ENCODE measurements at regions not wholly inside any gene's neighbourhood (a gene's known extent, or its start where the extent isn't known, plus 50 kb on each side); places are given as distances from the start of the nearest gene placed in this dataset.

DNA sequence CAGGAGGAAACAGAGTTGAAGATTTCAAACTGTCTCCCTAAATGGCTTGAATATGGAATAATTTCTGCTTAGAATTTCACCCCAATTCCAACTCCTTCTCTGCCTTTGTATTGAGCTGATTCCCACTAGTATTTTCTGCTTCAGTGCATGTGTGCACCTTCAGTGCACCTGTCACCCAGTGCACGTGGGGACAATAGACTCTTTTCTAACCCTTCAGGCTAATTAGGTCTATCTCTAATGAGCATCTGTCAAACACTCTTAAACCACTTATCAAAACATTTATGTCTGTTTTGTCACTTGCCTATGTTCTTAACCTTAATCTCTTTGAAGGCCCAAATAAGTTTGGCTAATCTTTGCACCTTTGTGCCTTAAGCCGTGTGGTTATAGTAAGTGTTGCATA is 232.0 kb upstream of the NETO1 start:
- Histone ChIP-seq H3K4me3 (no peak overlapping the region), H3K79me2 (replicated peaks; ENCODE audit: insufficient read depth) (no peaks in the 10 kb centered on the region), H3K36me3 (ENCODE audit: insufficient read depth) (no peaks in the 10 kb centered on the region), H3F3A (replicated peaks; ENCODE audit: low read depth) (no peaks in the 10 kb centered on the region), H3K4me2 (no peak overlapping the region), H3K9me2 (ENCODE audit: insufficient read depth) (no peaks in the 10 kb centered on the region), H4K20me1 (replicated peaks; ENCODE audit: insufficient read depth) (no peaks in the 10 kb centered on the region), H3K27me3 (ENCODE audit: insufficient read depth) (no peaks in the 10 kb centered on the region), H3K4me1 (ENCODE audit: insufficient read depth) (peaks cover 8% of the 10 kb centered on the region; the same call in 1 of the 2 replicates), H2AFZ (no peak overlapping the region), H3K27ac (ENCODE audit: low read depth) (no peak overlapping the region)
- Mint-ChIP-seq H3K4me1 (peaks cover 12% of the 10 kb centered on the region; the same call in 2 of the 3 replicates), H3K4me3 (no peak overlapping the region), H3K9me3 (no peaks in the 10 kb centered on the region), H3K27ac (no peak overlapping the region), H3K36me3 (ENCODE audit: low read depth) (no peaks in the 10 kb centered on the region), H3K27me3 (ENCODE audit: insufficient read depth, low read depth, poor library complexity) (no peaks in the 10 kb centered on the region)
- ATAC-seq (no peak), DNase-seq (ENCODE audit: low spot score) (no peak)
- TF ChIP-seq, protein P1, sequence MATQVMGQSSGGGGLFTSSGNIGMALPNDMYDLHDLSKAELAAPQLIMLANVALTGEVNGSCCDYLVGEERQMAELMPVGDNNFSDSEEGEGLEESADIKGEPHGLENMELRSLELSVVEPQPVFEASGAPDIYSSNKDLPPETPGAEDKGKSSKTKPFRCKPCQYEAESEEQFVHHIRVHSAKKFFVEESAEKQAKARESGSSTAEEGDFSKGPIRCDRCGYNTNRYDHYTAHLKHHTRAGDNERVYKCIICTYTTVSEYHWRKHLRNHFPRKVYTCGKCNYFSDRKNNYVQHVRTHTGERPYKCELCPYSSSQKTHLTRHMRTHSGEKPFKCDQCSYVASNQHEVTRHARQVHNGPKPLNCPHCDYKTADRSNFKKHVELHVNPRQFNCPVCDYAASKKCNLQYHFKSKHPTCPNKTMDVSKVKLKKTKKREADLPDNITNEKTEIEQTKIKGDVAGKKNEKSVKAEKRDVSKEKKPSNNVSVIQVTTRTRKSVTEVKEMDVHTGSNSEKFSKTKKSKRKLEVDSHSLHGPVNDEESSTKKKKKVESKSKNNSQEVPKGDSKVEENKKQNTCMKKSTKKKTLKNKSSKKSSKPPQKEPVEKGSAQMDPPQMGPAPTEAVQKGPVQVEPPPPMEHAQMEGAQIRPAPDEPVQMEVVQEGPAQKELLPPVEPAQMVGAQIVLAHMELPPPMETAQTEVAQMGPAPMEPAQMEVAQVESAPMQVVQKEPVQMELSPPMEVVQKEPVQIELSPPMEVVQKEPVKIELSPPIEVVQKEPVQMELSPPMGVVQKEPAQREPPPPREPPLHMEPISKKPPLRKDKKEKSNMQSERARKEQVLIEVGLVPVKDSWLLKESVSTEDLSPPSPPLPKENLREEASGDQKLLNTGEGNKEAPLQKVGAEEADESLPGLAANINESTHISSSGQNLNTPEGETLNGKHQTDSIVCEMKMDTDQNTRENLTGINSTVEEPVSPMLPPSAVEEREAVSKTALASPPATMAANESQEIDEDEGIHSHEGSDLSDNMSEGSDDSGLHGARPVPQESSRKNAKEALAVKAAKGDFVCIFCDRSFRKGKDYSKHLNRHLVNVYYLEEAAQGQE (IDR thresholded peaks at IDR 0.05; ENCODE audit: unreplicated experiment) = no peak

DNA sequence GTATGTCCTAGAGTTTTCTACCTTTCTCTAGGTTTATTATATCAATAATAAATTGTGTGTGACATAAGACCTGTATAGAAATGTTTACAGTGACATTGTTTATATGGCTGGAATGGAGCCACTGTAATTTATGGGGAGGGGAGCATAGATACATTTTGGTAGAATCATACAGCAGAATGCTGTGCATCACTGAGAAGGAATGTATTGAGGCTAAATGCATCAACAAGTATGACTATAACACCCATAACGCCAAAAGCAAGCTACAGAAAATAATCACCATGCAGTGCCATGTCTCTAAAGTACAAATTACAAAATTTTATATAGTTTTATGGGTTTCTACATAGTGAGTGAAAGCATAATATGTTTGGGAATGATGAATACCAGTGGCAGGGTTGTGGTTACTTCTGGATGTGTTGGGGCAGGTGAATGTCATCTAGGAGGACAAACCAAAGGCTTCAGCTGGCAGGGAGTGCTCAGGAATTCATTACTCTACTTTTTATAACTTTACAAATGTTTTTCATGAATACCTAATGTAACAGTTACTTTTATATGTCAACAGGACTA is 226.0 kb upstream of the NETO1 start:
- Histone ChIP-seq H3K36me3 (ENCODE audit: insufficient read depth) (no peaks in the 10 kb centered on the region), H3K4me2 (no peak overlapping the region), H3K27ac (ENCODE audit: low read depth) (no peak overlapping the region), H3K4me3 (no peak overlapping the region), H3K9me2 (ENCODE audit: insufficient read depth) (0 out of 2 replicates have a peak, but pooled peaks cover 3% of the 10 kb centered on the region), H3F3A (replicated peaks; ENCODE audit: low read depth) (no peaks in the 10 kb centered on the region), H3K27me3 (ENCODE audit: insufficient read depth) (no peaks in the 10 kb centered on the region), H3K79me2 (replicated peaks; ENCODE audit: insufficient read depth) (no peaks in the 10 kb centered on the region), H4K20me1 (replicated peaks; ENCODE audit: insufficient read depth) (no peaks in the 10 kb centered on the region), H2AFZ (no peak overlapping the region), H3K4me1 (ENCODE audit: insufficient read depth) (no peaks in the 10 kb centered on the region)
- Mint-ChIP-seq H3K36me3 (ENCODE audit: low read depth) (no peaks in the 10 kb centered on the region; the same call in 2 of the 3 replicates), H3K27me3 (ENCODE audit: insufficient read depth, low read depth, poor library complexity) (peaks cover 2% of the 10 kb centered on the region), H3K9me3 (peaks cover 3% of the 10 kb centered on the region; the same call in 2 of the 3 replicates), H3K27ac (no peak overlapping the region), H3K4me1 (no peaks in the 10 kb centered on the region), H3K4me3 (no peak overlapping the region)
- DNase-seq (ENCODE audit: low spot score) = no peak
- ATAC-seq = no peak
- TF ChIP-seq STAT1 (IDR thresholded peaks at IDR 0.05; ENCODE audit: unreplicated experiment) = no peak
- no peak for TF ChIP-seq POLR2AphosphoS5 (IDR thresholded peaks at IDR 0.05; ENCODE audit: low read depth)
- TF ChIP-seq EZH2 (IDR thresholded peaks at IDR 0.05; ENCODE audit: low read depth, unreplicated experiment) = no peak
- TF ChIP-seq EZH2phosphoT487 (IDR thresholded peaks at IDR 0.05; ENCODE audit: unreplicated experiment) = no peak
- no peak for TF ChIP-seq NANOG (IDR thresholded peaks at IDR 0.05; ENCODE audit: borderline replicate concordance)
- TF ChIP-seq, protein P2, sequence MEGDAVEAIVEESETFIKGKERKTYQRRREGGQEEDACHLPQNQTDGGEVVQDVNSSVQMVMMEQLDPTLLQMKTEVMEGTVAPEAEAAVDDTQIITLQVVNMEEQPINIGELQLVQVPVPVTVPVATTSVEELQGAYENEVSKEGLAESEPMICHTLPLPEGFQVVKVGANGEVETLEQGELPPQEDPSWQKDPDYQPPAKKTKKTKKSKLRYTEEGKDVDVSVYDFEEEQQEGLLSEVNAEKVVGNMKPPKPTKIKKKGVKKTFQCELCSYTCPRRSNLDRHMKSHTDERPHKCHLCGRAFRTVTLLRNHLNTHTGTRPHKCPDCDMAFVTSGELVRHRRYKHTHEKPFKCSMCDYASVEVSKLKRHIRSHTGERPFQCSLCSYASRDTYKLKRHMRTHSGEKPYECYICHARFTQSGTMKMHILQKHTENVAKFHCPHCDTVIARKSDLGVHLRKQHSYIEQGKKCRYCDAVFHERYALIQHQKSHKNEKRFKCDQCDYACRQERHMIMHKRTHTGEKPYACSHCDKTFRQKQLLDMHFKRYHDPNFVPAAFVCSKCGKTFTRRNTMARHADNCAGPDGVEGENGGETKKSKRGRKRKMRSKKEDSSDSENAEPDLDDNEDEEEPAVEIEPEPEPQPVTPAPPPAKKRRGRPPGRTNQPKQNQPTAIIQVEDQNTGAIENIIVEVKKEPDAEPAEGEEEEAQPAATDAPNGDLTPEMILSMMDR (conservative IDR thresholded peaks at IDR 0.05; ENCODE audit: low read depth in 2 of 2) = no peak
- TF ChIP-seq CREB1 (CRISPR knock-in tag; IDR thresholded peaks at IDR 0.05; ENCODE audit: low read depth) = no peak
- TF ChIP-seq, protein P3, sequence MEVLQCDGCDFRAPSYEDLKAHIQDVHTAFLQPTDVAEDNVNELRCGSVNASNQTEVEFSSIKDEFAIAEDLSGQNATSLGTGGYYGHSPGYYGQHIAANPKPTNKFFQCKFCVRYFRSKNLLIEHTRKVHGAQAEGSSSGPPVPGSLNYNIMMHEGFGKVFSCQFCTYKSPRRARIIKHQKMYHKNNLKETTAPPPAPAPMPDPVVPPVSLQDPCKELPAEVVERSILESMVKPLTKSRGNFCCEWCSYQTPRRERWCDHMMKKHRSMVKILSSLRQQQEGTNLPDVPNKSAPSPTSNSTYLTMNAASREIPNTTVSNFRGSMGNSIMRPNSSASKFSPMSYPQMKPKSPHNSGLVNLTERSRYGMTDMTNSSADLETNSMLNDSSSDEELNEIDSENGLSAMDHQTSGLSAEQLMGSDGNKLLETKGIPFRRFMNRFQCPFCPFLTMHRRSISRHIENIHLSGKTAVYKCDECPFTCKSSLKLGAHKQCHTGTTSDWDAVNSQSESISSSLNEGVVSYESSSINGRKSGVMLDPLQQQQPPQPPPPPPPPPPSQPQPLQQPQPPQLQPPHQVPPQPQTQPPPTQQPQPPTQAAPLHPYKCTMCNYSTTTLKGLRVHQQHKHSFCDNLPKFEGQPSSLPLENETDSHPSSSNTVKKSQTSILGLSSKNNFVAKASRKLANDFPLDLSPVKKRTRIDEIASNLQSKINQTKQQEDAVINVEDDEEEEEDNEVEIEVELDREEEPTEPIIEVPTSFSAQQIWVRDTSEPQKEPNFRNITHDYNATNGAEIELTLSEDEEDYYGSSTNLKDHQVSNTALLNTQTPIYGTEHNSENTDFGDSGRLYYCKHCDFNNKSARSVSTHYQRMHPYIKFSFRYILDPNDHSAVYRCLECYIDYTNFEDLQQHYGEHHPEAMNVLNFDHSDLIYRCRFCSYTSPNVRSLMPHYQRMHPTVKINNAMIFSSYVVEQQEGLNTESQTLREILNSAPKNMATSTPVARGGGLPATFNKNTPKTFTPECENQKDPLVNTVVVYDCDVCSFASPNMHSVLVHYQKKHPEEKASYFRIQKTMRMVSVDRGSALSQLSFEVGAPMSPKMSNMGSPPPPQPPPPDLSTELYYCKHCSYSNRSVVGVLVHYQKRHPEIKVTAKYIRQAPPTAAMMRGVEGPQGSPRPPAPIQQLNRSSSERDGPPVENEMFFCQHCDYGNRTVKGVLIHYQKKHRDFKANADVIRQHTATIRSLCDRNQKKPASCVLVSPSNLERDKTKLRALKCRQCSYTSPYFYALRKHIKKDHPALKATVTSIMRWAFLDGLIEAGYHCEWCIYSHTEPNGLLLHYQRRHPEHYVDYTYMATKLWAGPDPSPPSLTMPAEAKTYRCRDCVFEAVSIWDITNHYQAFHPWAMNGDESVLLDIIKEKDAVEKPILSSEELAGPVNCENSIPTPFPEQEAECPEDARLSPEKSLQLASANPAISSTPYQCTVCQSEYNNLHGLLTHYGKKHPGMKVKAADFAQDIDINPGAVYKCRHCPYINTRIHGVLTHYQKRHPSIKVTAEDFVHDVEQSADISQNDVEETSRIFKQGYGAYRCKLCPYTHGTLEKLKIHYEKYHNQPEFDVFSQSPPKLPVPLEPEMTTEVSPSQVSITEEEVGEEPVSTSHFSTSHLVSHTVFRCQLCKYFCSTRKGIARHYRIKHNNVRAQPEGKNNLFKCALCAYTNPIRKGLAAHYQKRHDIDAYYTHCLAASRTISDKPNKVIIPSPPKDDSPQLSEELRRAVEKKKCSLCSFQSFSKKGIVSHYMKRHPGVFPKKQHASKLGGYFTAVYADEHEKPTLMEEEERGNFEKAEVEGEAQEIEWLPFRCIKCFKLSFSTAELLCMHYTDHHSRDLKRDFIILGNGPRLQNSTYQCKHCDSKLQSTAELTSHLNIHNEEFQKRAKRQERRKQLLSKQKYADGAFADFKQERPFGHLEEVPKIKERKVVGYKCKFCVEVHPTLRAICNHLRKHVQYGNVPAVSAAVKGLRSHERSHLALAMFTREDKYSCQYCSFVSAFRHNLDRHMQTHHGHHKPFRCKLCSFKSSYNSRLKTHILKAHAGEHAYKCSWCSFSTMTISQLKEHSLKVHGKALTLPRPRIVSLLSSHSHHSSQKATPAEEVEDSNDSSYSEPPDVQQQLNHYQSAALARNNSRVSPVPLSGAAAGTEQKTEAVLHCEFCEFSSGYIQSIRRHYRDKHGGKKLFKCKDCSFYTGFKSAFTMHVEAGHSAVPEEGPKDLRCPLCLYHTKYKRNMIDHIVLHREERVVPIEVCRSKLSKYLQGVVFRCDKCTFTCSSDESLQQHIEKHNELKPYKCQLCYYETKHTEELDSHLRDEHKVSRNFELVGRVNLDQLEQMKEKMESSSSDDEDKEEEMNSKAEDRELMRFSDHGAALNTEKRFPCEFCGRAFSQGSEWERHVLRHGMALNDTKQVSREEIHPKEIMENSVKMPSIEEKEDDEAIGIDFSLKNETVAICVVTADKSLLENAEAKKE (CRISPR knock-in tag; IDR thresholded peaks at IDR 0.05) = no peak
- TF ChIP-seq ZNF331 (CRISPR knock-in tag; IDR thresholded peaks at IDR 0.05; ENCODE audit: low read depth) = no peak

Data from GM23338 (cell line).